SK-N-MC (cell line): ENCODE measurements at regions not wholly inside any gene's neighbourhood (a gene's known extent, or its start where the extent isn't known, plus 50 kb on each side); places are given as distances from the start of the nearest gene placed in this dataset.

ENCODE experiments used
- EZH2 ChIP-seq: fragments of 200-600 bp; sonication (generic); IDR thresholded peaks from one replicate; pipeline ENCODE4 v1.6.1; 2017; ENCODE audit warnings: antibody characterized with exemption
- POLR2AphosphoS5 ChIP-seq: IDR thresholded peaks from 2 replicates; pipeline ENCODE4 v1.6.1; 2012; ENCODE audit warnings: mild to moderate bottlenecking, low read depth, low read length, borderline replicate concordance

GRCh38 chr10:36345807-36346206, 703.7 kb upstream of the FZD8 start:
- no peak for TF ChIP-seq EZH2
- TF ChIP-seq POLR2AphosphoS5, result no peak
